Endometrium (tissue), 2 donors: ENCODE measurements at regions not wholly inside any gene's neighbourhood (a gene's known extent, or its start where the extent isn't known, plus 50 kb on each side); places are given as distances from the start of the nearest gene placed in this dataset.

ENCODE experiments used
- FAIRE-seq: peaks from 2 replicates; lab custom pipeline; 2012; peaks lifted over from hg19 to GRCh38; lab: Jason Lieb, UNC
- donor health status: control.
- donor health status: control.

DNA sequence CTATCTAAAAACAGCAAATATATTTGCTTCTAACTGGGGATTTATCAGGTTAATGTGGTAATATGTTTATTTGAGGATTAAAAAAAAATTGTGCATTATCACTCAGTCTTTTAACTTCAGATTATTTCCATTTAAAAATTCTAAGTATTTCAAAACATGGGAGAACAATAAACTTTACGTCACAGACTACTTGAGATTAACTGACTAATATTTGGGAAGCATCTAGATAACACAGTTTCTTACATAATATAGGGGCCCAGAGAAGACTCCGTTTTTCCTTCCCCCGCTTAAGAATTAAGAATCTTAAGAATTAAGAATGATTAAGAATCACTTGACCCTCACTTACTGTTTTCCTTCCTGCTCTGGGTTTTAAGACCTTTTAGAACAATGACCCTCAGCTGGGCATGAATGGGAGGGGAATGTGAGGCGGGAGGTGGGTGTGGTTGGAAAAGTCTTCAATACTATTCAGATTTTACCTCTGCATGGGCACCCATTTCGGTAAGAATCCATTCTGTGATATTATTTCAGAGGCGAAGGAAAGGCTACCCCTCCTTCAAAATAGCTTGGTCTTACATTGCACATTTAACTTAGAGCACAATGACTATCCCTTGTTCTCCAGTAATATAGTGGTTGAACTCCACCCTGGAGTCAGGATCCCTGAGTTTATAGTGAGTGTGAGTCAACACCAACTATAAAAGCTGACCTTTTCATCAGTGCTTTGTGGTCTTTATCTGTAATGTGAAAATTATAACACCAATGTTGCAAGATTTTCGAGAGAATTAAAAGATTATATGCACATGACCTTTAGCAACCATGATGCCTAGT lies 821.3 kb downstream of the USP25 start:
- FAIRE-seq: no peak

DNA sequence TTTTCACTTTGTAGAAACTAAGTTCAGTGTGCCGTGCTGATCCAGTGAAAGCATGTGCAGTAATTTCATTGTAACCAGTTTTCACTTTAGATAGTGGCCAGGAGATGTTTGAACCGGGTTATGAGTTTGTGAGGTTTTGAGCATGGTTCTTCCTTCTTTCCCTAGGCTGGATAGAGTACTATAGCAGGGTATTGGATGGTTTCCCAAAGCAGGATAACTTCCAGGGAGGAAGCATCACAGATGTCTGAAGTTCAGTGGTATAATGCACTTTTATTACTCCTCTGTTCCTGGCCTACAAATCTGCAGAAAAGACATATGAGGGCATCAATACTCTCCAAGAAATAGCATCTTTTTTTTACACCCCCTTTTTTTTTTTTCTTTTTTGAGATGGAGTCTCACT lies 823.1 kb downstream of the USP25 start:
- no peak for FAIRE-seq

DNA sequence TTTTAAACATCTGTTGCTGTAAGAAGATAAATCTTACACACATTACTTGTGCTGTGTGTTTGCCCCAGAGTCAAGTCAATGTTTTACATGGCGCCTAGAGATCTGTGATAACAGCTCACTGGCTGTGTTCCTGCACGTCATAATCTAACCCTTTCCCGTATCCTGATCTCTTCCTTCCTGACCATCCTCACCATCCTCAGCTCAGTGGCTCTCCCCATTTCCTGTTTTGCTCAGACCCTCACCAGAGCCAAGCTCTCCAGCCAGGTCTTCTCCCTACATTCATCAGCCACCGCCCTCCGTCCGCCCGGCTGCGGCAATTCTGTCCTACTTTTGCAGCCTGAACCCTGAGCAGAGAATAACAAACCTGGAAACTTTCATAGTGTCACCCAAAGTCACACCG lies 824.7 kb downstream of the USP25 start:
- FAIRE-seq: no peak

DNA sequence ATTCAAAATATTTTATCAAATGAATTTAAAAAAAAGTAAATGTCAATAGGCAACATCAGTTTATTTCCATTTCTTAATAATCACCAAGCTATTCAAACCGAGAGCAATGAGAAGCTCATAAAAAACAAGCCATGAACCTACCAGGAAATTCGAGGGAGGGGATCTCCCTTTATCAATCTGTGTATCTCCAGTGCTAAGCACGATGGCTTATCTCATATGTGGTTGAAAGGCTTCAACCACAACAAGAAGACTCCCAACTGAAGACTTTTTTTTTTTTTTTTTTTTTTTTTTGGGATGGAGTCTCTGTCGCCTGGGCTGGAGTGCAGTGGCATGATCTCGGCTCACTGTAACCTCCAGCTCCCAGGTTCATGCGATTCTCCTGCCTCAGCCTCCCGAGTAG lies 833.3 kb downstream of the USP25 start:
- FAIRE-seq: no peak

DNA sequence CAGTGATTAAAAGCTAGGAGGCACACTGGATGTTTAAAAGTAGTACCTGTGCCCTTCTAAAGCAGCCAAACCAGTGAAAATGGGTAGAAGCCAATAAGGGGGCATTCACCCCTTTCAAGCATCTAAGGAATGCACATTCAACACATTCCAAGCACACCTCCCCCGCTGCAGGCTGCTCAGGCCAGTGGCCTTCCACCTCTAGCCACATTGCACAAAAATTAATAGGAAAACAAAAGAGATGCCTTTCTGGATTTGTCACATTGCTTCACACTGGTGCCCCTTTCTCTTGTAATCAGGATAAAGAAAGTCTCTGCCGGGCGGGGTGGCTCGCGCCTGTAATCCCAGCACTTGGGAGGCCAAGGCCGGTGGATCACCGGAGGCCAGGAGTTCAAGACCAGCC lies 834.0 kb downstream of the USP25 start:
- no peak for FAIRE-seq

DNA sequence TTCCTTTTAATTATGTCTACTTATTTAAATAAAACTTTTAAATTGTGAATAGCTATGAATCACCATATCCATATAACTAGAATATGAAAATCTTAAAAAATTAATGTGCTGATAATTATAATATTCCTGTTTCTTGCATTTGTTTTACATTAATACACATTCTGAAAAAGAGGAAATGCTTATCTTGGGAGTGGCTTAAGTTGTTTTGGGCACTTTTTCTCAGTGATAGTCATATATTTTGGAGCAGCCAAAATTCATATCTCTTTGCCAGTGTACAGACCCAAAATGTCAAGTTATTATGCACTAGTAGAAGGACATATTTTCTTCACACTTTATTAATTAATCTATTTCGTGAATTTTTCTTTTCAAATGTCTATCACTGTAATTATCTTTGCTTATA lies 838.5 kb downstream of the USP25 start:
- no peak for FAIRE-seq

DNA sequence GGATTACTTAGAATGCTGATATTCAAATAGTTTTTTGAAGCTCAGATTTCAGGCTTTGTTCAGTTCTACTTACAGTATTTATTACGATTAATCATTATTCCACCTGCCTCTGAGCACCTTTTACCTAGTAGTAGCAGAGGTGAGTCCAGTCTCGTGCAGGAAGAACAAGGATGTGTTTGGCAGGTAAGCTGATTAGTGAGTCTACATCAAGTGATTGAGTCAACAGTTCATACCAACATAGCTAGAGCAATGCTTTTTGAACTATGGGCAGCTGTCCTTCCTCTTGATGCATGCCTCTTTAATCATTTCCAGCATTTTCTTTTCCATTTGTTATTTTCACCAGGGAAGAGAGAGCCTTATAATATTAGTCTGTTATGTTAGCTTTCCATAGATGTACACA lies 838.9 kb downstream of the USP25 start:
- no peak for FAIRE-seq

DNA sequence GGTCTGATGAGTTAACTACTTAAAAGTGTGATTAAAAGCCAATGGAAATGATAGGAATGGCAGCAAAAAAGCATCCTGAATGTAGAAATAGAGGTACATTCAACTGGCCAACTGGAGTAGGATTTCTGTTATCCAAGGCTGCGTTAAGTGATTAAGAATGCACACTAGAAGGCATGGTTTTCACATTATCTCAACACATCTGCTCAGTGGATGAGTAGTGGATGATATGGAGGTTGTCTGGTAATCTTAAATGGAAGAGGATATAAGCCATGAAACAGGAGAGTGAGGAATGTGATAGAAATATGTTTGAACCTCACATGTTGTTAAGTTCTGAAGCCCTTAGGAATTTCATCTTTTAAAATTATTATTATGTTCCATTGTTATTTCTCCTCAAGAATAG lies 839.9 kb downstream of the USP25 start:
- no peak for FAIRE-seq

DNA sequence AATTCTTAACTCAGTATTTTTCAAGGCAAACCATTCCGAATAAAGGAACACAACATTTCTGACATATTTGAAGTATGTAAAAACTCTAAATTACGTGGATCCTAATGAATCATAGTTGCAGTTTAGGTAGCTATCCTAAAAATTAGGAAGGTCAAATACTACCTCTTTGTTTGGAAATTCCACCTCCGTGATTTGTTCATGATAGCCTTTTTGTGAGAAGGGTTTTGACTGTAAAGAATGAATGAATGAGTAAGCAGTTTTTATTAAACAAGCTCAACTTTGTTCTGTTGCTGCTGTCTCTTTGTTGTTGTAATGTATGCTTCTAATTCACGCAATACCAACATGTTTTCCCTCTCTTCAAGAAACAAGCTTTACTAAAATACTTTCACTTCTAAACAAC lies 840.4 kb downstream of the USP25 start:
- no peak for FAIRE-seq

DNA sequence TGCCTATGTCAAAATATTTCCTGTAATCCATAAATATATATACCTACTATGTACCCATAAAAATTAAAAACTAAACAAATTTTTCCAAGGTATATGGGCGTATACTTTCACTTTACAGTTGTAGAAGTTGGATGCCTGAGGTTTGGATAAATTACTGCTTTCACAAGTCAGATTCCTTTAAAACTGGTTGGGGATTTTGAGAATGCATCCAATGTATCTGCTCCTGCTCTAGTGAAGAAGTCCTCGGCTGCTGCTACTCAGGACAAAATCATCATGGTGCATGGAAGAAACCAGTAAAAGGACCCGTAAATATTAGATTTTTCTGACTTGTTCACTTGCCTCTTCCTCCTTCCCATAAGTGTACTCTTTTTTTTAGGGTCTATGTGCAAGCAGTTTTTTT lies 841.1 kb downstream of the USP25 start:
- no peak for FAIRE-seq

DNA sequence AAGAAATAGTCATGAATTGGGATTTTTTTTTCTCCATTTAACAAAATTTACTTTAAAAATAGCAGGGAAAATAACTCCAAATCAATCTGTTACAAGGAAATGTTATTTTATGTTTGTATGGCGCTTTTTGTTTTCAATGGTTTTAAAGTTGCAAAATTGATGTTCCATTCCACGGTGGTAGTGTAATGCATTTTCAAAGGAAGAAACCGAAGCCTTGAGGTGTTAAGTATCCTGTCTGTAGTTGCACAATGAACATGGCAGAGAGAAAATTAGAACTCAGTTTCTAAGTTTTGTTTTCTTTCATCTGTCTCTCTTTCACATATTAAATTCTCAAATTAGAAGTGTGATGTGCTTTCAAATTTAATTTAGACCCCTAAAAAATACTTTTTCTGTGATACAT lies 841.8 kb downstream of the USP25 start:
- FAIRE-seq: no peak

DNA sequence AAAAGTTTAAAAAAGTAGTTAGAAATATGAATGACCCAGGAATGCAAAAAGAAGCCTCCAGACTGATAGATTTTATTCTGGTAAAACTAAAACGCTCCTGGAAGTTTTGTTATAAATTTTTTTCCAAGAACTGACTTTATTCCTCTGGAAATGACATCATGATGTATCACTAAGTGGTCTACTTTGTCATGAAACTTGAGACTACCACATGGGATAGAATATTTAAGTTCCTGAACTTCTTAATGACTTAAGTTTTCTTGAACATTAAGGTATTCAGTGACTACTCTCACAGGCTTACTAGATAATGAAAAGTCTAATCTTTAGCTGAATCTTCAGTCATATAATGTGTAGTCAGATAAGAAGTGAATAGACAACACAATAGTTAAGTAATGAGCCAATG lies 842.2 kb downstream of the USP25 start:
- no peak for FAIRE-seq

DNA sequence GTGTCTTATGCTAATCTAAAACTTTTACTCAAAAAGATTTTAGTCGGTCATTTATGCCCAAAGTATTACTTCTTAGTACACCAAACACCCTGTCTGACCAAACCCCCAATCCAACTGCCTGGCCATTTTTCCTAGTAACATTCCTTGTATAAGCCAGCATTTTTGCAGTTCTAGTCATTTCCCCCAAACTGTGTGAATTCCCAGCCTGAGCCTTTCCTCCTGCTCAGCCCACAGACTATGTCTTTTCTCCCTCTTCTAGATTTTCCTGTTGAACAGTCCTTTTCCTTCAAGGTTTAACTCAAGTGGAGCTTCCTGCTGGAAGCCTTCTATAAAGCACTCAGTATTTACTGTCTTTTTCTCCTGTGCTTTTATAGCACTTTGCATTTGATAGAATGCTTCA lies 843.8 kb downstream of the USP25 start:
- no peak for FAIRE-seq

DNA sequence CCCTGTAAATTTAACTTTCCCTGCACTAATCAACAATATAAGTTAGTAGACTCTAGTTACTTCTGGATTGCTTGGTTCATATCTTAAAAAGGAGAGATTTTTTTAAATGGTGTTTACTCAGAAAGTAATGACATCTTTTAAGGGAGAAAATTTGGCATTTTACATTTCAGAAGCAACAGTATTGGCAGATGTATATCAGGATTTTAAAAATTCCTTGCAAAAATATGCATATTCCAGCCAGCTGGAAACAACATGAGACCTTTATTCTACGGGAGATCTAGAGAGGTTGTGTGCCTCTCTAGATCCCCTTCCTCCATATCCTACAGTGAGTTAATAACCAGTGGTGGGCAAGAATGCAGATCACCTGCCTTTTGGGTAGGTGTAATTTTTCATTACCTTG lies 848.2 kb downstream of the USP25 start:
- FAIRE-seq: no peak

DNA sequence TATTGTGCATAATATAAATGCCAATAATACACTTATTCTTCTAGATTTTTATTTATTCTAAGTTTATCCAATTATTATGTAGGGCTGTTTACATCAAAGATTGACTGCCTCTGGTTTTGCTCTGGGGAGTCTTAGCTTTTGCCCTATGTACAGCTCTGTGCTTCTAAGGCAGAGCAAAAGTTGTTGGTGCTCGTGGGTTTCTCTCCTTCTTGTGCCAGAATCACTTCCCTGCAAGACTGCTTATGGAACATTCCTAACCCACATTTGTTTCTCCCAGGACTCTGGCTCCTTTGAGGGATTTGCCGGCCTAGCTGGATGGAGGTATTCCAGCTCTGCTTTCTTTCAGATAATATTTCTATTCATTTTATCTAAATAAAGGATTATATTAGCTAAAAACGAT lies 849.1 kb downstream of the USP25 start:
- no peak for FAIRE-seq

DNA sequence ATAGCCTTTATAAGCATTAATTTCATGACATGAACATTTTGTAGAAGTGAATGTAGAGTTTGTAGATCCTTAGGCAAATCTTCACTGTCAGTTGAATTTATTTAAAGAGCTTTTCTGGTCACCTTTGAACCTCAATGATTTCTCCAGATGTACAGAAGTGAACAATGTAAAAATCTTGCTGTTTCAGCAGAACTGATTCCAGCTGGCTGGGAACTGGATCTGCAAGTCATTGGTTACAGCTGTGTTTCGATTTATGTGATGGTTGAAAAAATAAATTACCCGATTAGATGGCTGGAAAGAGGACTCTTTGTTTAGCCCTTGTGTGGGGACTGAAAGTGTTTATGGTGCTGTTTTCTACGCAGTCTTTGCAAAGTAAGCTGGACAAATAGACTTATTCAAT lies 849.8 kb downstream of the USP25 start:
- peak; percentile 97 for FAIRE-seq

DNA sequence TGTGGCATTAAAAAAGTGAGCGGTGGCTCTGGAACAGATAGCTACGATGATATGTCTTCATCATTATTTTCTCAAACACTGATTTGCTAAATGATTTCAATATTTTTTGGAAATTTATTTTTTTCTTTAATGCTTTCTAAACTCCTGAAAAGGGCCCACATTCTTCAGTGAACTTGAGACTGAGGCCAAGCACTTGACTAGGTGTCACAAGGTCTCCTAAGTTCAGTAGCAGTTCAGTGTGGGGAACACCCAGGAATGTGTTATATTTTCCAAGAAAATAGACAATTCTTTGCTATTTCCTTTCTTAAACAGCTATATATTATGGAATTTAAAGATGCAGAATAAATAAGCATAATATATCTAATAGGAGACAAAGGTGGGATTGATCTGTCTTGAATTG lies 850.9 kb downstream of the USP25 start:
- FAIRE-seq: no peak

DNA sequence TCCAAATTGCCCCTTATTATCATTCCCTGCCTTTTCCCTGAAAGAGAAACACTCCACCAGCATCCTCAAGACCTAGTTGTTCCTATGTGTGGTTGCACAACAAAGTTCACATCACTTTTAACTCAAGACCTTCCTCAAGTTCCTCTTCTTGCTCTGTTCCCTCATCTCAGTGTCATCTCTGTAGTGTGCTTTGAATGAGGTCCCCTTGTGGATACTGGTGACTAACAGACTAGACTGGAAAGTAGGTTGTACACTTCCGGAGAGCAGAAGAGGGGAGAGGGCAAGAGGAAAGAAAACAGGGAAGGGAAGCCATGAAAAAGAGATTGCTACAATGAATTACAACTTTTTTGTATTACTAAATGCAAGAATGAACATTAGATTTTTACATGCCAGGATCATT lies 853.8 kb downstream of the USP25 start:
- FAIRE-seq: no peak

DNA sequence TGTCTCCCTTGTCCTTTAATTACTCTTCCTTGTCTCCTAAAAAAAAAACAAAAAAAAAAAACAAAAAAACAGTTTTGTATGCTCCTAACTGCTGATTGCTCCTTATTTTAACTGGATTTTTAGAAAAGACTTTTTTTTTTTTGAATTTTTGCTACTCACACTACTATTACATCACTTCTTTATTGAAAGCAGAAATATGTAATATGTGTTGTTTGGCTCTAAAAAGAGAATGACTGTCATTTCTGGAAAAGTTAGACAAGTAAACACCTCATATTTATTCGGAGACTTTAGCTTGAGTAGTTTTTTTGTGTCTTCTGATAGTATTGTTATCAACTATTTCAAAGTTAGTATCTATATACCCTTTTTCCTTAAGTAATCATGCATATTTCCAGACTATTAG lies 855.0 kb downstream of the USP25 start:
- FAIRE-seq: peak; percentile 80

DNA sequence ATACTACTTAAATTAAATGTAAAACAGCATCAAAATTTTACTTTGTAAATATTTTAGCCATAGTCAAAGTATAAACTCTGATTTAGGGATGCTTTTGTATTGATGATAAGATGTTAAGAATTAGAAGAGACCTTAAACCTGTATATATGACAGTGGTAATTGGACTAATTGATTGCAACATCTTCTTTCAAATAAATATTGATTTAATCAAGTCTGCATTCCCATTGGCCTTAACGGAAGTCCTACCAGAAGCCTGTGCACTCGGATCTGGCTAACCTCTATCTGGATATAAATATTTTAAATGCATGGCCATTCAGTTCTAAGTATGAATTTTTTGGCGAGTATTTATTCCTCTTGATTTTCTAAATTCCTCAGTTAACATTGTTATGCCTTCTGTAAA lies 856.1 kb downstream of the USP25 start:
- FAIRE-seq: no peak

DNA sequence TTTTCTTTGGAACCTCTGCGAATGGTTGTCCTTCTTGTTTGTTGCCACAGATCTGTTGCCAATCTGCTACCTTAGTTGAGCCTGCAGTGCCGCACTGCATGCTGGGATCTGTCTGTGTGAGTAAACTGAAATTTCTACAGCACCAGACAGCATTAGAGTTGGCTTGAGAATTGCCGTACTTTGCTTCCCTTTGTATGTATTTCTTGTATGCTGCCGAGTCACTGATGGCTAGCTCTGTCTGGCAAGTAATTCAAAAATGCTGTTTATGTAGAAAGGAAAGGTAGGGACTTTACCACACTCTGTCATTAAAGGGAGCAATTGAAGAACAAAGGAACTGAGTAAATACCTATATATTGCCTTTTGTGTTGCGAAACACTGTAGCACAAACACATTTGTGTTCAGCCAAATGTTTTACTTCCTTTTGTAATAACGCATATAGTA lies 857.4 kb downstream of the USP25 start:
- no peak for FAIRE-seq

DNA sequence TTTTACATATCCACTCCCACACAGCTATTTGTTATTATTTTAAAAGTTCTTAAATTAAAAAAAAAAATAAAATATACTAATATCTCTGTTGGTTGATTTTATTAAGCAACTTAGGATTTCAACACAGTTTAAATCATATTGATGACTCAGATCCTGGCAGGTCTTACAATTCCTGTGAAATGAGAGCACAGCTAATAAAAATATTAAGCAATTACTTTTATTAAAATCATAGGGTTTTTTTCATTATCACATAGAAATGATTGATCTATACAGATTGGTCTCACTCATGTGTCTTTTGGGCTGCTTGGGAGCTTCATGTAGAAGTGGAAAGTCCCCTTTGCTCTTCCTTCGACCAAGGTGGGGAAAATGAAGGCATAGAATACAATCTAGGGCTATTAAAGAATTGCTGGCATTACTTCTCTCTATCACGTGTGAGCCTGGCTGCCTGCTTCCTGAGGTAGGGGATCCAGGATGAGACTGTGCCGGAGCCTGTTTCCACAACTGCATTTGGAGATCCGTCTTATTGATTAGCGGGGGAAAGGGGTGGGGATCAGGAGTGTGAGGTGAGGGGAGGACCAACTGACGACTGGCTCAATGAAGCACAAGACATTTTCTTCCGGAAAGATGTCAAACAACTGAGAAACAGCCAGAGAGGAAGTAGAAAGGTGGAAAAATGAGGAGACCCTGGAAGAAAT lies 858.0 kb downstream of the USP25 start:
- peak; percentile 80 for FAIRE-seq

DNA sequence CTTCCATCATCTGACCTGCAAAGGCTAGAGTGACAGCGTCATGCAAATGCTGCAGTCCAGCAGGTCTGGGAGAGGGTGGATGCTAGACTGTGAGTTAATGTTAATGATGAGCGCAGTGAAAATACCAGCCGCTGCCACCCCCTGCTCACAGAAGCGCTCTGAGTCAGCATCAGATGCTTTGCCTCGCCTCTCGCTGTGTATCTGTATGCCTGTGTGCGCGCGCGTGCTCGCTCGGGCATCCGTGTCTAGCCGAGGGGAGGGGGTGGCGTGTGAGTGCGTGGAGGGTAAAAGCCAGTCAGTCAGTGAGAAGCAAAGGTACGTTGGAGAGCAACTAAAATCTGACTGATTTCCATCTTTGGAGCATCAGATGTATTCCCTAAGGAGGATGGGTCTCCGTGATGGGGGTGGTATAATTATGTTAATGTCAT lies 858.7 kb downstream of the USP25 start:
- no peak for FAIRE-seq
